ENCODE measurements at regions not wholly inside any gene's neighbourhood (a gene's known extent, or its start where the extent isn't known, plus 50 kb on each side); places are given as distances from the start of the nearest gene placed in this dataset.

- no peak for TF ChIP-seq FOXM1 (IDR thresholded peaks at IDR 0.05; ENCODE audit: low read depth, low read length)
- no peak for TF ChIP-seq CTCF (IDR thresholded peaks at IDR 0.05 in 2 of 3, conservative IDR thresholded peaks at IDR 0.05 in 1 of 3; ENCODE audit: control insufficient read depth in 2 of 3, extremely low read depth in 1 of 3, insufficient read depth in 1 of 3, low read depth in 3 of 3, low read length in 3 of 3)
- no peak for TF ChIP-seq NFIC (IDR thresholded peaks at IDR 0.05; ENCODE audit: low read depth, low read length)
Observed at GRCh38 chr2:212842544-212843185, 304.1 kb upstream of the ERBB4 start.

Data from GM12878 (cell line).